SU-DHL-6 (cell line): ENCODE measurements at regions not wholly inside any gene's neighbourhood (a gene's known extent, or its start where the extent isn't known, plus 50 kb on each side); places are given as distances from the start of the nearest gene placed in this dataset.

Source experiments
- H2AFZ ChIP-seq: fragments of 200-600 bp; sonication (generic); 2 replicates; pipeline ENCODE4 v1.6.1; 2014; ENCODE audit warnings: low read depth, mild to moderate bottlenecking, moderate library complexity, mixed read lengths, antibody characterized with exemption, low read length; ENCODE audit not compliant: severe bottlenecking
- H3F3A ChIP-seq: fragments of 200-600 bp; shearing (Covaris generic); 2 replicates; pipeline ENCODE4 v1.6.0; 2016; ENCODE audit warnings: antibody characterized with exemption, mild to moderate bottlenecking; ENCODE audit not compliant: insufficient read depth
- H3K27ac ChIP-seq: fragments of 200-600 bp; sonication (generic); 2 replicates; pipeline ENCODE4 v1.5.1; 2016; ENCODE audit warnings: low read depth, mild to moderate bottlenecking, low read length, moderate library complexity, mixed read lengths
- H3K27me3 ChIP-seq: fragments of 200-600 bp; sonication (generic), shearing (Covaris generic); 2 replicates; pipeline ENCODE4 v1.6.0; 2014; ENCODE audit warnings: mild to moderate bottlenecking, low read length
- H3K36me3 ChIP-seq: fragments of 200-600 bp; sonication (generic); 2 replicates; pipeline ENCODE4 v1.6.1; 2014; ENCODE audit warnings: mild to moderate bottlenecking, low read length, mixed read lengths
- H3K4me2 ChIP-seq: fragments of 300-600, 200-600 bp; shearing (Covaris generic), sonication (generic); 2 replicates; pipeline ENCODE4 v1.6.0; 2014; ENCODE audit warnings: low read length, low read depth, mild to moderate bottlenecking; ENCODE audit not compliant: poor library complexity, severe bottlenecking
- H3K4me3 ChIP-seq: fragments of 200-600 bp; sonication (generic); 2 replicates; pipeline ENCODE4 v1.5.1; 2014; ENCODE audit warnings: antibody characterized with exemption, low read length, mild to moderate bottlenecking, mixed read lengths; ENCODE audit not compliant: insufficient read depth, poor library complexity, severe bottlenecking
- H3K79me2 ChIP-seq: fragments of 200-600 bp; sonication (generic); 2 replicates; pipeline ENCODE4 v1.6.1; 2014; ENCODE audit warnings: mild to moderate bottlenecking, low read length, moderate library complexity; ENCODE audit not compliant: insufficient read depth
- H3K9ac ChIP-seq: fragments of 200-600 bp; sonication (generic); 2 replicates; pipeline ENCODE4 v1.7.0; 2014; ENCODE audit warnings: mild to moderate bottlenecking, low read length
- H3K9me2 ChIP-seq: fragments of 200-600 bp; sonication (generic); replicated peaks from 2 replicates; pipeline ENCODE4 v1.6.1; 2014; ENCODE audit warnings: low read length; ENCODE audit not compliant: insufficient read depth
- H3K9me3 ChIP-seq: fragments of 200-600 bp; sonication (generic); 2 replicates; pipeline ENCODE4 v1.6.1; 2014; ENCODE audit warnings: low read length, mixed read lengths; ENCODE audit not compliant: insufficient read depth
- H4K20me1 ChIP-seq: fragments of 200-600 bp; sonication (generic); 2 replicates; pipeline ENCODE4 v1.6.1; 2014; ENCODE audit warnings: low read depth, mild to moderate bottlenecking, antibody characterized with exemption, low read length, moderate library complexity, mixed read lengths
- EZH2phosphoT487 ChIP-seq: fragments of 200-600 bp; sonication (generic), shearing (Covaris generic); conservative IDR thresholded peaks from 2 replicates; pipeline ENCODE4 v1.6.1; 2018; ENCODE audit warnings: mild to moderate bottlenecking, antibody characterized with exemption, low read length, moderate library complexity, mixed read lengths
- TF ChIP-seq, protein P1 (sequence below): fragments of 200-600 bp; sonication (generic); IDR thresholded peaks from one replicate; pipeline ENCODE4 v1.5.1; 2017; ENCODE audit warnings: antibody characterized with exemption, mild to moderate bottlenecking, low read length, moderate library complexity; ENCODE audit not compliant: insufficient read depth, poor library complexity, severe bottlenecking

DNA sequence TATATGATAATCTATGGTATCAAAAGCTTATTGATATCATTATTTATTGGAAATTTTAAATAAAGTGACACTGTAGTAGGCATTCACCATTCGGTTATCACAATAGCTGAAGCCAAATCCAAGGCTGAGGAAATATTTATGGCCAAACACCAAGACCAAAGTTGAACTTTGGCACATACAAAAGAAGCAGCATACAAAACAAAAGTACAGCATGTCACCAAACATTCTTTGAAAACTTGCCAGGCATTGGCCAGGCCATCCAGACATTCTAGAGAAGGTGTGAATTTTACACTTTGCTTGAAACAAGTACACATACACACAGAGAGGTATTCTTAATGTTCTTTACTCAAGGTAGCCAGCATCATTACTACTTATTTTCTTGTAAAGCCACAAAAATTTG, 544.4 kb upstream of the CXADR start:
- no peaks in the 10 kb centered on the region for H3K9me2 ChIP-seq
- no peaks in the 10 kb centered on the region for H3K27me3 ChIP-seq

DNA sequence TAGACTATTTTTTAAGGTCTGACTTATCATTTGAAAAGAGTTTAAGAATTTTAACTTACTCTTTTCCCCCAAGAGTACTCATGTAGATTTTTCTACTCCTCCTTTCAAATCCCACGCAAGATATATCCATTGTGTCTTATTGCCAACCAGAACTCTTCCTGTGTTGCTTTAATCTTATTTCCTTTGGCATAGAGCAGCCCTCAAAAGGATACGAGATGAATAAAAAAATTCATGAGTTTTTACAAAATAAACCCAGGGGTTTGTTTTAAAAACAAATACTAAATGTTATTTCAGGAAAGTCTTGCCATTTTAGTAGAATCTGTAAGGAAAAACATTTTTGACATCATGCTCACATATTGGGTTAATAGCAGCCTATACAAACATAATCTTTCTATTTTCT, 543.2 kb upstream of the CXADR start:
- Histone ChIP-seq H3K4me2 (no peak overlapping the region), H3K79me2 (no peaks in the 10 kb centered on the region), H2AFZ (no peak overlapping the region), H3K9me2 (no peaks in the 10 kb centered on the region), H4K20me1 (no peaks in the 10 kb centered on the region), H3K27me3 (no peaks in the 10 kb centered on the region), H3K4me3 (no peak overlapping the region), H3K27ac (no peak overlapping the region), H3F3A (no peaks in the 10 kb centered on the region), H3K36me3 (no peaks in the 10 kb centered on the region), H3K9me3 (peaks cover 18% of the 10 kb centered on the region; the same call in 1 of the 2 replicates), H3K9ac (no peak overlapping the region)
- TF ChIP-seq, protein P1, sequence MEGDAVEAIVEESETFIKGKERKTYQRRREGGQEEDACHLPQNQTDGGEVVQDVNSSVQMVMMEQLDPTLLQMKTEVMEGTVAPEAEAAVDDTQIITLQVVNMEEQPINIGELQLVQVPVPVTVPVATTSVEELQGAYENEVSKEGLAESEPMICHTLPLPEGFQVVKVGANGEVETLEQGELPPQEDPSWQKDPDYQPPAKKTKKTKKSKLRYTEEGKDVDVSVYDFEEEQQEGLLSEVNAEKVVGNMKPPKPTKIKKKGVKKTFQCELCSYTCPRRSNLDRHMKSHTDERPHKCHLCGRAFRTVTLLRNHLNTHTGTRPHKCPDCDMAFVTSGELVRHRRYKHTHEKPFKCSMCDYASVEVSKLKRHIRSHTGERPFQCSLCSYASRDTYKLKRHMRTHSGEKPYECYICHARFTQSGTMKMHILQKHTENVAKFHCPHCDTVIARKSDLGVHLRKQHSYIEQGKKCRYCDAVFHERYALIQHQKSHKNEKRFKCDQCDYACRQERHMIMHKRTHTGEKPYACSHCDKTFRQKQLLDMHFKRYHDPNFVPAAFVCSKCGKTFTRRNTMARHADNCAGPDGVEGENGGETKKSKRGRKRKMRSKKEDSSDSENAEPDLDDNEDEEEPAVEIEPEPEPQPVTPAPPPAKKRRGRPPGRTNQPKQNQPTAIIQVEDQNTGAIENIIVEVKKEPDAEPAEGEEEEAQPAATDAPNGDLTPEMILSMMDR, result no peak
- no peak for TF ChIP-seq EZH2phosphoT487

More for the DNA sequence above, 544.4 kb upstream of the CXADR start:
- H3K9ac ChIP-seq, result no peak overlapping the region
- H3K27ac ChIP-seq, result no peak overlapping the region
- H3F3A ChIP-seq, result no peaks in the 10 kb centered on the region
- H3K36me3 ChIP-seq, result no peaks in the 10 kb centered on the region
- H2AFZ ChIP-seq, result no peak overlapping the region
- no peak overlapping the region for H3K4me2 ChIP-seq
- no peaks in the 10 kb centered on the region for H4K20me1 ChIP-seq
- no peaks in the 10 kb centered on the region for H3K79me2 ChIP-seq
- H3K4me3 ChIP-seq, result no peak overlapping the region
- no peak for TF ChIP-seq EZH2phosphoT487
- TF ChIP-seq, protein P1, result no peak
- peaks cover 18% of the 10 kb centered on the region; the same call in 1 of the 2 replicates for H3K9me3 ChIP-seq

DNA sequence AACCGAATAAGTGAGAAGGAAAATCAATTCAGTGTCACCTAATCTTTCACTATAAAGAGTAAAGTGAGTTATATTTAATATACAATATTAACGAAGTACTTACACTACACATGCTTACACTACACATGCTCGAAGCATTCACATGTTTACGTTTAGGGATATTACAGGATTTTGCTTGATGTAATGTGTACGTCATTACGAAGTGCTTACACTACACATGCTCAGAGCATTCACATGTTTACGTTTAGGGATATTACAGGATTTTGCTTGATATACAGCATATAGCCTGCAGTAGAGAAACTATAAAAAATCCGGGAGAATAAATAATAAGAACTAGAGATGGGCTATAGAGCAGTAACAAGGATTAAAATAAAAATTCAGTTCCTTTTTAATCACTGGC, 538.8 kb upstream of the CXADR start:
- H3K27me3 ChIP-seq, result no peaks in the 10 kb centered on the region
- no peaks in the 10 kb centered on the region for H3K9me2 ChIP-seq
- no peak overlapping the region for H3K4me2 ChIP-seq
- H3K9ac ChIP-seq, result no peak overlapping the region
- H3F3A ChIP-seq, result no peaks in the 10 kb centered on the region
- H2AFZ ChIP-seq, result no peak overlapping the region
- no peaks in the 10 kb centered on the region for H4K20me1 ChIP-seq
- 0 out of 2 replicates have a peak, but pooled peaks cover 7% of the 10 kb centered on the region for H3K9me3 ChIP-seq
- TF ChIP-seq EZH2phosphoT487, result no peak
- TF ChIP-seq, protein P1, result no peak
- H3K36me3 ChIP-seq, result no peaks in the 10 kb centered on the region
- H3K79me2 ChIP-seq, result no peaks in the 10 kb centered on the region
- H3K27ac ChIP-seq, result no peak overlapping the region
- H3K4me3 ChIP-seq, result no peak overlapping the region
